ENCODE measurements at regions not wholly inside any gene's neighbourhood (a gene's known extent, or its start where the extent isn't known, plus 50 kb on each side); places are given as distances from the start of the nearest gene placed in this dataset.

DNA sequence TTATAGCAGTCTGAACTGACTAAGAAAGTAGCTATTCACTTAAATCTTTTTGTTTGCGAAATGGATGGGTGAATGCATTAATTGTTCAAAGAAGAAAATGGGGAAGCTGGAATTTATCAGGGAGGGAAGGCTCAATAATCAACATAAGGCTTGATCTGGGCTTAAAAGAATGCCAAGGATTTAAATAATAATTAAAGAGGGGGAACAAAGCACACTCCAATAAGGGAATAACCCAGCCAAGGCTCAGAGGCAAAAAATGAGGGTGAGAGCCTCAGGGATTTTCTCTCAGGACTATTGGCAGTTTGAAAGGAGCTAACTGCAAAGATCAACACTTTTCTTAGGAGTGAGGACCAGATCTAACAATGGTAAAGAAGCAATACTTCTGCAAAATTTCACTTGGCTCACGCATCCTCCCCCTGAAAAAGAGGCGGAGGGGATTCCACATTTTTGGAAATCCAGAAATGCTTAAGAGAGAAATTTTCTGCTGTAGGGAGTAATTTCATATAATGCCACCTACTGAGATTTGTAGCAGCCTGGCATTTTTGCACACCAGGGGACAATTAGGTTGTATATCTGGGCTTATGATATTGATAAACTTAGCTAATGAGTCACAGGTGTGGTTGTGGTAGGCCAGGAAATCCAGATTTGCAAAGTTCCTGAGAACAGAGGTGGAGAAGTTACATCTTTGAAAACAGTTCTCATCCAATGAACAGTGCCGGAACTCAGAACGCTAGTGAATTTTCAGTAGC is 405.1 kb downstream of the TUSC7 start:
- FAIRE-seq (no peak), DNase-seq (ENCODE audit: extremely low spot score, insufficient read length, low read depth) (no peak)

DNA sequence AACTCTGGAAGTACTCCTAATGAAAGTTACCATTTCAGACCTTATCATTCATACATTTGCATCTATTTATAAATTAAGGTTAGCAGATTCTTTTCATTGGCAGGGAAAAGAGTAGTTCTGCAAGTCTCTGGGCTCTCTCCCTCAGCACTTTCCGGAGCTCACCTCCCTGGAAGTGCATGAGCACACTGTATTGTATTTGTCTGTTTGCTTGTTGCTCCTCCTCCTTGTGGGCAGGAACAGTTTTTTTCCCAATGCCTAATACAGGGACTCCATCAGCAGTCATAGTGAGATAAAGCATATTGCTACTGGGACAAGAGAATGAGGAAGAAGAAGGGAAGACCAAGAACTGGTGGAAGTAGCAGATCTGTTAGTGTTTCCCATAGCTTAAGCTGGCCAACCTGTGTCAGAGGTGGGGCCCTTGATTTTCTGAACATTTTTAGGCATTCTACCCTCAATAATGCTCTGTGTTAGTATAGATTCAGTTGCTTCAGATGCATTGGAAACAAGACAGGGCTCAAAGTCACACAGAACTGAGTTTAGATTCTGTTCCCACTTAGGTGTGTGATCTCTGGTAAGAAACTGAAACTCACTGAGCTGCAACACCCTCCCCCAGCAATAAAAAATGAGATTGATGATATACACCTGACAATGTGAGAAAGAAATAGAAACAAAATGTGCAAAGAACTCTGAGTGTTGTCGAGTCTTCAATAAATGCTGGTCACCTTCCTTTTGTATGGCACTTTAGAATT is 407.8 kb downstream of the TUSC7 start:
- FAIRE-seq (no peak), DNase-seq (ENCODE audit: extremely low spot score, insufficient read length, low read depth) (no peak)

DNA sequence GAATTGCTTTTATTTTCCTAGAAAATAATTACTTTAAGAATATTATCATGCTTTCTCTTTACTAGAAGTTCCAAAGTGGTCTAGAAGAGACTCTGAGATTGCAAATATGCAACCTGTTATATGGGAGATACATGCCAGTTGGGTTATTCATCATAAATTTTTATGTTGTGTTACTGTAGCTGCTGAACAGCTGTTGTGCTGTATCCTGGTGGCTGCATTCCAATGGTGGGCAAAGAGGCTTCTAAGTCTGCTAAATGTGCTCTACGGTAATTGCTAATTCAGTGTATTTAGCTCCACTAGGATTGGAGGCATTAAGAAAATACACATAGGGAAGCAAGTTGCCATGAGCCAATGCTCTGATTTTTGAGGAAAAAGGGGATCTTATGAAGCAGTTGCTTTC is 409.0 kb downstream of the TUSC7 start:
- FAIRE-seq = no peak

DNA sequence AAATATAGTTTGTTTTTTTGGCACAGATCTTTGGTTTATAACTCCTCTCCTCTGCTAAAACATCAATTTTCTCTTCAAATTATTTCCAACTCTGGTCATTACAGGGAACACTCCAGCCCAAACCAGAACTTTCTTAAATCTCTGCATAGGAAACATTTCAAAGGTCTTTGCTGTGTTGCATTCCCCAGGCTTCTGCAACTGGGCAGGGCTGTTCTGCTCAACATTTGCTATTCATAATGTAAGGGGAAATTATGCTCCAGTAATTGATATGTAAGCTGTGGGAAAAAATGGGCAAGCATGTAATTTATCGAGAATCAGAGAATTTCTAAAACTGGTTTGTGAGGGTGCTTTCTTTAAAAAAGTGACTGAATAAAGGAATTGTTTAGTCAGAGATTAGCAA is 410.4 kb downstream of the TUSC7 start:
- no peak for DNase-seq (ENCODE audit: extremely low spot score, insufficient read length, low read depth)
- FAIRE-seq = no peak

More for the DNA sequence above, 409.0 kb downstream of the TUSC7 start:
- no peak for DNase-seq (ENCODE audit: extremely low spot score, insufficient read length, low read depth)

DNA sequence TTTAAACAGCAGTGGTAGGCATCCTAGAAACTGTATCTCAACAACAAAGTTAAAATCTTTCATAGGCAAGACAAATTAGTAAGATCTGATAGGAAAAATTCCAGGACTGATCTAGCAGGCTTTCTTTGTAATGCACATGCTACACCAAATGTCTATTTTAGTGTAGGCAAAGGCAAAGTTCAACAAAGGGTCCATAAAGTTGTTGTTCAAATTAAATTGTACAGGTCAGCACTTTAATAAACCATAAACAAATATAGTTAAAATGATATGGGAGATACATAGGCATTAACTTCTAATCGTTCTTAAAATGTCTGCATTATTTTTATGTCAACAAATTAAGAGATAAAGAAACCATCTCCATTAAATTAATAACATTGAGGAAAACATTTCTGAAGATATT is 413.0 kb downstream of the TUSC7 start:
- FAIRE-seq = no peak
- no peak for DNase-seq (ENCODE audit: extremely low spot score, insufficient read length, low read depth)

DNA sequence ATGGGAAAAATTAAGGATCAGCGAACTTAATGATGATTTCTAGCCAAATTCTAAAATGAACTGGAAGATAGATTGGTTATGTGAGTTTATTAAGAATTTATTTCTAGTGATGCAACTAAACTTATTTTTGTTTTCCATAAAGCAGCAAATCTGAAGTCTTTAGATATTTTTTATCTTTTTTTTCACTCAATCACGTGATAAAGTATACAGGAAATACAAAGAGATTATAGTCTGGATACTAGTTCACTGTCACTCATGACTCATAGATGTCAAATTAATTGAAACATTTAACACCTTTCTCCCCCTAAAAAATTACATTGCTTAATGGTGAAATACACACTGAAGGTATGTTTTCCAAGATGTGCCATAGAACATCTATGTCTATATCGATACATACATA is 416.9 kb downstream of the TUSC7 start:
- DNase-seq (ENCODE audit: extremely low spot score, insufficient read length, low read depth) = no peak
- no peak for FAIRE-seq

DNA sequence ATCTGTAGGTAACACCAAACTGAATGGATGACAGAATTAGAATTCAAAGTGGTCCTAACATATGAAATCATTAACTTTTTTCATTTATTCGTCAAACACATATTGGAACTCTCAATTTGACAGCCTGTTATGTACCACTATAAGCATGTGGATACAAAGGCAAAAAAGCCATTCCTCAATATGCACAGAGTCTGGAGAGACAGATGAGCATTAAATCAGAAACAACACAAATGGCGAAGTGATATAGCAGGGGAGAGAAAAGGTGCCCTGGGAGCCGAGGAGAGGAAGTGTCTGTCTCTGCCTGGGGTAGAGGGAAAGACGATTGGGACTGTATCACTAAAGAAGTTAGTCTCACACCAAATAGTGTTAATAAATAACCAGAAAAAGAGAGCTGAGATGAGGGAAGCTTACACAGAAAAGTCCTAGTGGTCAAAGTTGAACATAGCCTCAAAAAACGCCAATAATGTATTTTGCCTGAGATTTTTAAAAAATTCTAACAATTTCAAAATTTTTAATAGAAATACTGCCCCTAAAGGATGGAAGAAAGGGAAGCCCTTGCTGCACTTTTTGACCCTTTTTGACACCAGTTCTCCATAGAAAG is 417.5 kb downstream of the TUSC7 start:
- DNase-seq (ENCODE audit: extremely low spot score, insufficient read length, low read depth) = no peak
- no peak for FAIRE-seq

DNA sequence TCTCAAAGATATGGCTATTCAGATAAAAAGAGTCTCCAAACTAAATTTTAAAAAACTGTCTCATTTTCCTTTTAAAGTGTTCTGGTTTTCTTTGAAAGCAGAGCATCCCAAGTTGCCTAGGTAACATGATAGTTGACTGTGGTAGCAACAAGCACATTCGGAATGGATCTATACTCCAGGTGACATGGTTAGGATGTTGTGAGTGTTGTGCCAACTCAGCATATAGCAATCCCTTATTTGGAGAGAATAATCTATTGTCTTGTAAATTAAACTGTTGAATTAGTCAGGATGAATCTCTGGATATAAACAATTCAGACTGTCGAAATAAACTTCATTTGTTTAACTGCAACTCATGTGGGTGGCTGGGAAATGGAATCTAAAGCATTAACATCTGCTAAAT is 418.6 kb downstream of the TUSC7 start:
- no peak for DNase-seq (ENCODE audit: extremely low spot score, insufficient read length, low read depth)

DNA sequence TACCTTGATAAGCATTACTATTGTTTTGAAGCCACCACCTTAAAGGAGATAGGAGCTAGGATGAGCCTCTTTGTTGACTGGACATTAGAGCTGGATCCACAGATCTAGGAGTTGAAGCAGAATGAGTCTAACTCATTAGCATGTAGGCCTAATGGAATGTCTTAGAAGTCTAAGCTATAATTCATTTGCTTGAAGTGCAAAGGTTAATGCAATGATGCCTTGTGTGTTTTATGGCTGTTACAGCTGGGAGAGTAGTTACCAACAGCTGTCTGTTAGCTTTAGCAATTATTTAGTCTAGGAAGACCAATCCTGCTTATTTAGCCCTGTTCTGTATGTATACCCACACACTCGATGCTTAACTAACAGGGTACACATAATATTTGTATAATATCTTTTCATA is 419.3 kb downstream of the TUSC7 start:
- no peak for DNase-seq (ENCODE audit: extremely low spot score, insufficient read length, low read depth)
- no peak for FAIRE-seq

More for the DNA sequence above, 418.6 kb downstream of the TUSC7 start:
- FAIRE-seq = no peak

DNA sequence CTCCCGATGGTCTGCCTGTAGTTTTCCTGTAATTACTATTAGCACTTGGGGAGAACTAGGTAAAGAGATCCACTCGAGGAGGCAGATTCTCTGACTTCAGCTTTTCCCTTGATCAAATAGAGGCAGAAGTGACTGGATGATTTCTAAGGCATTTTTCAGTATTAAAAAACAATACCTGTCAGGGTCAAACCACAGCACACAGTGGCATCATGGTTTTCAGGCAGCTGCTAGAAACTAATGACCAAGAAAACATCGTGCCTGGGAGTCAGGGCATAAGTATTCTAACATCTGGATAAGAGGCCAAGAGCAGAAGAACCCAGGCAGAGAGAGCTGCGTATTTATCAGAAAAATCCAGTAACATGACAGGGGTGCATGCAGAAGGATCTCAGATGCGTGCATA is 419.9 kb downstream of the TUSC7 start:
- FAIRE-seq = no peak
- DNase-seq (ENCODE audit: extremely low spot score, insufficient read length, low read depth) = no peak

DNA sequence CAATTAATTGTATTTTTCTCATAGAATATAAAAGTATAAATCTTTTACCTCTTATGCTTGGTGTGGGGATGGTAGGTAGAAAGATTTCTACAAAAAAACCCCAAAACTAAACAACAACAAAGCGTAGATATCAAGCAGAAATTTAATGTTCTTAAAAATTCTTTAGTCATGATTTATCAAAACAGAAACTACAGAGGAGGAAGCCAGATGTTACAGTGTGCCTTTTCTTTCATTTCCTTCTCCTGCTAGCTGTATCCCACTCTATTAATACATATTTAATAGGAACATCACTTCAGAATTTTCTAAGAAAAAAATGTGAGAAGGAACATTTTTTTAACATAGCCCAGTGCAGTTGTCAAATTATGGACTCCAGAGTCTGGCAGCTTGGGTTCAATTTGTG is 420.6 kb downstream of the TUSC7 start:
- no peak for FAIRE-seq

DNA sequence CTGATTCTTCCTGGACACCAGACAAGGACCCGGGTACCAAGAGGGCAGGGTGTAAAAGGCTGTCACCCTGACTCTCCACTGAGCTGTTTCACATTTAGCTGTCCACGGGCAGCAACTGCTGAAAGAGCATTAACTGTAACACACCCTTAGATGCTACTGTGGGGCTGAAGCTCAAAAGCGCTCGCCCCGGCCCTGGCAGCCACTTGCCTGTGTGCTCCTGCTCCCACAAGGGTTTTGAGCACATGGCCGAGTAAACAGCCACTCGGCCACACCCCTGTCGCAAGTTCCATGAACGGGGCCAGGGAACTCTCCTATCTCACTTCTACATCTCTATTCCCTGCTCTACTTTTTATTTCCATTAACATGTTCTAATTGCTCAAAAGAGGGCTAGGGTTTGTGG is 421.7 kb downstream of the TUSC7 start:
- FAIRE-seq = no peak
- no peak for DNase-seq (ENCODE audit: extremely low spot score, insufficient read length, low read depth)

More for the DNA sequence above, 420.6 kb downstream of the TUSC7 start:
- DNase-seq (ENCODE audit: extremely low spot score, insufficient read length, low read depth) = no peak

DNA sequence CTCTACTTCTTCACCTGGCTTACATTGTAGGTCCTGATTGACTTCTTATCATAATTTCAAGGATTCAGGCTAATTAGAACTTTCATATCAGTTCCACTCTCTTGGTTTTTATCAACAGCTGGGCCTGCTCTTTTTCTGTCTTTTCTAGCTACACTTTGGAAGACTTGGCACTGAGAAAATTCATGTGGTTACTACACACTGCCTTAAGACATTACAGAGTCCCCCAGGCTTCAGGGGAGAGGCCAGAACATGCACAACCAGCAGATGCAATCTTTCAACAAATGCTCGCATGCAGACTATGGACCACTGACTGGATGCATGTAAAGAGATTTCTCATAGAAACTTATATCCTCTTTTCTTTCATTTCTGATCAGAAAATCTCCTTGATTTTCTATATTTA is 423.5 kb downstream of the TUSC7 start:
- no peak for FAIRE-seq
- no peak for DNase-seq (ENCODE audit: extremely low spot score, insufficient read length, low read depth)

DNA sequence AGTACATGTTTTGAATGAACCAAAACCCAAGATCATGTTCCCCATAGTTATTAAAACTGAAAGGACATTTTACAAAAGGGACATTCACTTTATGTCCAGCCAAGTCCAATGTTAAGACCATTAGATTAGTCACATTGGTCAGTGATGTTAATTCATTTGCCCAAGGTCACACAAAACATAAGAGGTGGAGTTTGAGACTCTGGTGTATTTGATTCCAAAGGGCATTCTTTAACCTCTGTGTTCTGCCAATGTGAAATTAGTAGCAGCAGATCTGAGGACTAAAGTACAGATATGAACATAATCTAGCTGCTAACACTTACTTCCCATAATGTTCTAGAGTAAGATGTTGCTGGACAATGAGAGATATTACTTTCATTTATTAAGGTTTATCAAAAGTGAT is 425.6 kb downstream of the TUSC7 start:
- FAIRE-seq (no peak), DNase-seq (ENCODE audit: extremely low spot score, insufficient read length, low read depth) (no peak)

DNA sequence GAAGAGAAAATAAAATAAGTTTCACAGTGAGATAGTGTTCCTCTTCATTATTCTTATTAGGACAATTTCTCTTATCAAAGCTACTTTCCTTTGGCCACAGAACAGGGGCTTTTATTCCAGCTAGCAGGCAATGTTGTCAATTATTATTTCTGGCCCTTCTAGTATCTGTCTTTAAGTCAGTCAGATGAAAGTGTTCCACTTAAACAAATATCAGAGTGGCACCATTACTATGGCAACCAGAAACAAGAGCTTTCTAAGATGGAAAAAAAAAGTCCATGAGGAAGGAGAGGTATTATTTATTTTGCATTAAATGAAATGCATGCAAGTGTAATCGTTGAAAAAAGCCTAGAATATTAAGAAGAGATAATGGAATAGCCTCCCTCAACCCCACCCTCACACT is 426.4 kb downstream of the TUSC7 start:
- no peak for FAIRE-seq
- DNase-seq (ENCODE audit: extremely low spot score, insufficient read length, low read depth) = no peak

DNA sequence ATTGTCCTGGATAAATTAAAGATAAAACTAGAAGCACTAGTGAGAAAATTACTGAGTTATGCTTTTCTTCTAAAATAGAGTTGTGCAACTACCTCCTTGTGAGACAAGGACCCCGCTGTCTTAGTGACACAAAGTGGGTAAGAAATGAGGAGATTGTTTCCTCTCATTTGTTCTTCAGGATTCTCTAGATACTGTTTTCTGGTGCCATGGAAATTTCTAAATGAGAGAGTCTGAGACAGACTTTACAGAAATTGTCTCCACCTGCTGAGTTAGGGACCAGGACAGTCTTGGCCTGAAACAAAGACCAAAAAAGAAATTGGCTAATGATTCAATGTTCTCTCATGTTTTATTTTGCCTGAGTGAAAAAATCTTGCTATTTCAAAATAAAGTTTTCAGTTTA is 427.5 kb downstream of the TUSC7 start:
- no peak for FAIRE-seq
- DNase-seq (ENCODE audit: extremely low spot score, insufficient read length, low read depth) = no peak

DNA sequence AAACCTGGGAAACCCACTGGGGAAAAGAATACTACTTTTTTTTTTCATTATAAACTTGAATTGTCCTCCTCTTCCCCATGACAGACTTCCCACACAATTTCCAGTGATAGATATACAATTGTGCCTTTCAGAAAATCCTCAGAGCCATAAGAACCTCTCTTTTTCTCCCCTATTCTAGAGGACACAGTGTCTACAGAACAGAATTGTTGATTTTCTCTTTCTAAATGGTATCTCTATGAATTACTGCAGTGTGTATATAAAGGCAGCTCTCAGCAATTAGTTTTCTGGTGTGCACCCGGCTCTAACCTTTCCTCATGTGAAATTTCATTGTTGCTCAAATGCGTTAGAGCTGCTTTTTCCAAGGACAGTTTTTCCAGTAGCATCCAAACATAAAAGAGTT is 430.1 kb downstream of the TUSC7 start:
- no peak for DNase-seq (ENCODE audit: extremely low spot score, insufficient read length, low read depth)
- no peak for FAIRE-seq

DNA sequence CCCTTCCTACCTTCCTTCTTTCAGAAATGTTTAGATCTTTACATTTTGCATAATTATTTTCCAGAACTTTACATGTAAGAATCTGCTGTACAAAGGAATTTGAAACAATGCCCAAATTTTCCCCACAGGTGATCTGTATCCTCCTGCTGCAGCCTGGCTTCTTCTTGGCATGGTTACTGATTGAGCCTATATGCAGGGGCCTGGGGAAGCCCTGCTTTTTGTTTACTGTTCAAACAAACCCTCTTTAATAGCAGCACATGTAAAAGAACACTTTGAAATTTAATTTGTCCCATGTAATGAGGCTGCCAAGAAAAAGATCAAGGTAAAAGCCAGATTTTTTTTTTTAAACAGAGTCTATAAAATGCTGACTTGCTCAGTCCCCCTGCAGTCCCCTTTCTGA is 432.2 kb downstream of the TUSC7 start:
- FAIRE-seq = no peak
- no peak for DNase-seq (ENCODE audit: extremely low spot score, insufficient read length, low read depth)

DNA sequence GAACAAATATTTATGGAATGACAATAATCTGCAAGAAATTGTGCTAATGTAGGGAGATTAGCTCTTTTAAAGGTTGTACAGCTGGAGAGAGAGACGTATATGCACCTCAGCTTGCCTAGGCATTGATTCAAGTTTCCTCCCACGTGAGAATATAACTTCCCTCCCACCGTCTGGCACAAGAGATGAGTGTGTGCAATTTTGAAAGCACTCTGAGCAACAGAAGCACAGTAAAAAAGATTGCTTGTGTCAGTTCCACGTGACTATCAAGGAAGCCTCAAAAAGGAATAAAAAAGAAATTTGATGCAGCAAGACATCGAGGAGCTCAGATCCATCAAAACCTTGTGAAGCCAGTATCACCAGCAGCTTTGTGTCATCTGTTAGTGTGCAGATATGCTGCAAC is 435.3 kb downstream of the TUSC7 start:
- no peak for DNase-seq (ENCODE audit: extremely low spot score, insufficient read length, low read depth)
- FAIRE-seq = no peak

DNA sequence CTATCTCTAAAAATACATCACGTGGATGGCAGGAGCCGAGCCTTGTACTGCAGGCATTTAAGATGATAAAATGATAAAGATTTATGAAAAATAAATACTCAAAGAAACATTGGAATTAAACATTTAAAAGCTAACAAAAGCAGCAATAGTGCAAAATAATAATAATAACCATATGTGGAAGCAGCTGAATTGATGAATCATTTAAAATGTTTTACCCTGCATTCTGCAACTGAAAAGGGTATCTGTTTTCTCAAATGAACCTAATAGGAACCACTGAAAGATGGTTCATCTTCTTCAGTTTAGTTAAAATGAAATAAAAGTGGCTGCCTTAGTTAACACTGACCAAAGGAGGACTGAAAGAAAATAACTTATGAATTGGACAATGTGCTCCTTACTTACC is 436.1 kb downstream of the TUSC7 start:
- FAIRE-seq (no peak), DNase-seq (ENCODE audit: extremely low spot score, insufficient read length, low read depth) (no peak)

DNA sequence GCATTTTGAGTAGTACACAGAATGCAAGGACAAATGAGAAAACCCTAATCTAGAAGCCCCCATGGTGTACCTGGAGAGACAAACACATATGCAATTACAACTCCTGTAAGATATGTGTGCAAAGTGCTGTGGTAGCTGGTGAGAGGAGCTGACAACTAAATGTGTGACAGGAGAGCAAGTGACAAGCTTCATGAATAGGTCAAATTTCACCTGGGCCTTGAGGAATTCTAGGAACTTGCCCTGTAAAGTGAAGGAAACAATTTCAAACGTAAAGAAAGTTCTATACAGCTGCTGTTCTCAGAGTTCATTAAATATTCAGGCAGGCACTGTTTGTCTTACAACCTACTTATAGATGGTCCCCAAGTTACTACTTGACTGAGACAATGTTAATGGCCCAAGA is 437.0 kb downstream of the TUSC7 start:
- no peak for FAIRE-seq
- no peak for DNase-seq (ENCODE audit: extremely low spot score, insufficient read length, low read depth)
